ENCODE measurements at regions not wholly inside any gene's neighbourhood (a gene's known extent, or its start where the extent isn't known, plus 50 kb on each side); places are given as distances from the start of the nearest gene placed in this dataset.

DNA sequence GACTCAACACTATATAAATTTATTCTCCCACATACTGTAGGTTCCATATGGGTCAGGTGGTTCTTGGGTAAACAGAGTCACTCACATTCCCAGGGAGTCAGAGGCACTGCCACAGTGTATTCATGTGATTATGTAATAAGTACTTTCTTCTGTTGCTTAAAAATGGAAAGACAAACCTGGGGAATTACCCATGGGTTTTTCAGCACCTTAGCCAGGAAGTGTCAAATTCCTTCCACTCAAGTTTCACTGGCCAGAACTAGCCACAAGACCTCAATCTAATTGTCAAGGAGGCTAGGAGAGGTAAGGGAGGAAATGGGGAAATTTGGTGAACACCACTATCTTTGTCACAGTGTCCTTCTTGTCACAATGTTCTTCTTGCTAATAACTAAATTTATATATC is 333.2 kb upstream of the MDGA2 start:
- Histone ChIP-seq H3K9me3 (replicated peaks in 1 of 3) (no peaks in the 10 kb centered on the region), H3K4me3 (no peak overlapping the region), H3K27ac (no peak overlapping the region), H3K36me3 (replicated peaks in 1 of 2) (no peaks in the 10 kb centered on the region), H3K27me3 (no peaks in the 10 kb centered on the region), H3K4me1 (replicated peaks in 1 of 2) (no peaks in the 10 kb centered on the region)
- TF ChIP-seq, protein P1, sequence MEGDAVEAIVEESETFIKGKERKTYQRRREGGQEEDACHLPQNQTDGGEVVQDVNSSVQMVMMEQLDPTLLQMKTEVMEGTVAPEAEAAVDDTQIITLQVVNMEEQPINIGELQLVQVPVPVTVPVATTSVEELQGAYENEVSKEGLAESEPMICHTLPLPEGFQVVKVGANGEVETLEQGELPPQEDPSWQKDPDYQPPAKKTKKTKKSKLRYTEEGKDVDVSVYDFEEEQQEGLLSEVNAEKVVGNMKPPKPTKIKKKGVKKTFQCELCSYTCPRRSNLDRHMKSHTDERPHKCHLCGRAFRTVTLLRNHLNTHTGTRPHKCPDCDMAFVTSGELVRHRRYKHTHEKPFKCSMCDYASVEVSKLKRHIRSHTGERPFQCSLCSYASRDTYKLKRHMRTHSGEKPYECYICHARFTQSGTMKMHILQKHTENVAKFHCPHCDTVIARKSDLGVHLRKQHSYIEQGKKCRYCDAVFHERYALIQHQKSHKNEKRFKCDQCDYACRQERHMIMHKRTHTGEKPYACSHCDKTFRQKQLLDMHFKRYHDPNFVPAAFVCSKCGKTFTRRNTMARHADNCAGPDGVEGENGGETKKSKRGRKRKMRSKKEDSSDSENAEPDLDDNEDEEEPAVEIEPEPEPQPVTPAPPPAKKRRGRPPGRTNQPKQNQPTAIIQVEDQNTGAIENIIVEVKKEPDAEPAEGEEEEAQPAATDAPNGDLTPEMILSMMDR (IDR thresholded peaks at IDR 0.05) = no peak
- TF ChIP-seq POLR2A (IDR thresholded peaks at IDR 0.05) = no peak
- DNase-seq = no peak
- intact Hi-C loops (cut with DNase I) = no loop called here

DNA sequence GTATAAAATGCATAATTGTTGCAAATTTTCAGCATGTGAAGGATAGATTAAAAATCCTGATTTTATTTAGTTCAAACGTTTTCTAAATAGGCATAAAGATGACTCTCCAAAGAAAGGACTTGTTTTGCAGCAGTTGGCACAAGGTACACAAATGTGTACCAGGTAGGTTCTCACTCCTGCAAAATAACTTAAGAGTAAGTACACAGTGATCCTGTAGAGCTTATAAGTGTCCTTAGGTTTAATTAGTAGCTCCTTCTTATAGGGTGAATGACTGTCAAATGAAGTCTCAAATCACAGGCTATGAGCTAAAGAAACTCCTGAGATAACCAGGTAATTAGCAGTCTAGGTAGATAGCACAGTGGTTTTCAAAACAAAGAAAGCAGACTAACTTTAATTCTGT is 330.6 kb upstream of the MDGA2 start:
- TF ChIP-seq, protein P1 (IDR thresholded peaks at IDR 0.05) = no peak
- no peak for TF ChIP-seq POLR2A (IDR thresholded peaks at IDR 0.05)
- WGBS, 4 donors = 17 to 37% (median 30%) methylated on average over 1 of the region's 1 CpG
- H3K27me3 ChIP-seq = no peaks in the 10 kb centered on the region
- no peak overlapping the region for H3K27ac ChIP-seq
- no peak overlapping the region for H3K4me3 ChIP-seq
- DNase-seq = no peak
- intact Hi-C loops (cut with DNase I) = no loop called here
- H3K36me3 ChIP-seq (replicated peaks in 1 of 2) = no peaks in the 10 kb centered on the region
- H3K9me3 ChIP-seq (replicated peaks in 1 of 3) = no peaks in the 10 kb centered on the region
- no peaks in the 10 kb centered on the region for H3K4me1 ChIP-seq (replicated peaks in 1 of 2)

DNA sequence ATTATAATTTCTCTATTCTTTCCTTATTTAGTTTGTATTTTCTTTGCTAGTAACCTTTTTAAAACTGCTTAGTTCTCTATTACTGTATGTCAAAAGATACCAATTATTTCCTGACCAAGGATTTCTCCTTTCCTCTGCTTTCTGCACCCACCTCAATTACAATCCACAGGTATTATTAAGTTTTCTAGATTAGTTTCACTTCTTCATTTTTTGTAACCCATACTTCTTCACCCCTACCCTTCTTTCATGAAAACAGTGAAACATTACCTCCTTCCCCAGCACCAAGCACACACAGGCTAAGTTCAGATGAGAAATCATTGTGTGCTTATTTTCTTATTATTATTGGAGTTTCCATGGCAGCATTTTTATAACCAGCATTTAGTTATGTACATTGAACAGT is 318.5 kb upstream of the MDGA2 start:
- Histone ChIP-seq H3K4me1 (replicated peaks in 1 of 2) (no peaks in the 10 kb centered on the region), H3K27ac (no peak overlapping the region), H3K36me3 (replicated peaks in 1 of 2) (no peaks in the 10 kb centered on the region), H3K27me3 (no peaks in the 10 kb centered on the region), H3K9me3 (replicated peaks in 1 of 3) (no peaks in the 10 kb centered on the region), H3K4me3 (no peak overlapping the region)
- TF ChIP-seq, protein P1 (IDR thresholded peaks at IDR 0.05) = no peak
- TF ChIP-seq POLR2A (IDR thresholded peaks at IDR 0.05) = no peak
- DNase-seq = no peak
- intact Hi-C loops (cut with DNase I) = no loop called here

DNA sequence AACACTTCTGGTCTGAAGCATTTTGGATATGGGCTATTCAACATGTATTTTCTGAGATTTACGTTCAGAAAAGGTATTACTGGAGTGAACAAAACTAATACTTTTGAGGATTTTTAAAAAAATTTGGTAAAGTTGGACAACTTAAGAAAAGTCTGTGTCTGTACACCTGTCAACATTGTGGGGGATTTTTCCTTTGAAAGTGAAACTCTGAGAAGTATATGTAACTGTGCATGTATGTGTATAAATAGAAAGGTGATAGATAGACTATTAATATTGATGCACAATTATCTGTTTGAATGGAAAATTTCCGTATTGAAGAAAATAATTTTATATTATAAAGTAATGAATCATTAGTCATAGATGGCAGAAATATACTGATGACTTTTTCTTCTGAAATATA is 312.8 kb upstream of the MDGA2 start:
- Histone ChIP-seq H3K4me1 (replicated peaks in 1 of 2) (no peaks in the 10 kb centered on the region), H3K27me3 (no peaks in the 10 kb centered on the region), H3K9me3 (replicated peaks in 1 of 3) (no peaks in the 10 kb centered on the region), H3K36me3 (replicated peaks in 1 of 2) (no peaks in the 10 kb centered on the region), H3K4me3 (no peak overlapping the region), H3K27ac (no peak overlapping the region)
- WGBS, 4 donors = 63 to 88% (median 72%) methylated on average over 2 of the region's 2 CpGs
- intact Hi-C loops (cut with DNase I) = no loop called here
- no peak for DNase-seq
- TF ChIP-seq, protein P1 (IDR thresholded peaks at IDR 0.05) = no peak
- TF ChIP-seq POLR2A (IDR thresholded peaks at IDR 0.05) = no peak

All from adrenal gland (tissue), 9 donors.